CD8-positive, alpha-beta memory T cell (primary cell): ENCODE measurements at regions not wholly inside any gene's neighbourhood (a gene's known extent, or its start where the extent isn't known, plus 50 kb on each side); places are given as distances from the start of the nearest gene placed in this dataset.

Experiments used
- CTCF ChIA-PET: fragments of 350-600 bp; sonication (Branson Sonifier 250); formaldehyde crosslinking; loops from one replicate; lab custom pipeline; 2021; ENCODE audit warnings: antibody characterized with exemption; lab: Charles Lee
- POLR2A ChIA-PET: fragments of 350-600 bp; sonication (Branson Sonifier 250); formaldehyde crosslinking; loops from one replicate; lab custom pipeline; 2021; ENCODE audit warnings: antibody characterized with exemption; lab: Charles Lee
- DNase-seq, 5 donors: peaks; one replicate each; pipeline versions ENCODE4 v3.0.0 to v3.0.0-alpha.2; 2020 to 2022; ENCODE audit warnings: mixed read lengths in 1 of 5
- H3K27ac ChIP-seq: one replicate; pipeline ENCODE4 v1.7.0; 2013; ENCODE audit warnings: low read depth, mild to moderate bottlenecking, low read length, moderate library complexity
- H3K27me3 ChIP-seq: 2 replicates; pipeline ENCODE4 v1.7.0; 2013; ENCODE audit warnings: low read length, mild to moderate bottlenecking; ENCODE audit not compliant: insufficient read depth, poor library complexity, severe bottlenecking
- H3K36me3 ChIP-seq: 2 replicates; pipeline ENCODE4 v1.7.0; 2013; ENCODE audit warnings: mild to moderate bottlenecking, low read length, moderate library complexity; ENCODE audit not compliant: insufficient read depth
- H3K4me1 ChIP-seq: 2 replicates; pipeline ENCODE4 v1.7.0; 2013; ENCODE audit warnings: mild to moderate bottlenecking, low read length, moderate library complexity; ENCODE audit not compliant: insufficient read depth
- H3K4me3 ChIP-seq: 2 replicates; pipeline ENCODE4 v1.7.0; 2013; ENCODE audit warnings: mild to moderate bottlenecking, low read length
- H3K9me3 ChIP-seq: 2 replicates; pipeline ENCODE4 v1.7.0; 2013; ENCODE audit warnings: mild to moderate bottlenecking, low read length
- H3K27ac Mint-ChIP-seq, 8 donors: one replicate each; pipeline ENCODE4 v1.8.0; 2020 to 2021; ENCODE audit warnings: mixed read lengths in 8 of 8, mild to moderate bottlenecking in 6 of 8, inconsistent platforms in 3 of 8, moderate library complexity in 3 of 8
- H3K27me3 Mint-ChIP-seq, 2 donors: one replicate each; pipeline ENCODE4 v1.8.0; 2020 to 2021; ENCODE audit warnings: mixed read lengths in 2 of 2, mild to moderate bottlenecking in 1 of 2, moderate library complexity in 1 of 2
- H3K36me3 Mint-ChIP-seq, 3 donors: one replicate each; pipeline ENCODE4 v1.8.0; 2020 to 2021; ENCODE audit warnings: mixed read lengths in 3 of 3, inconsistent platforms in 1 of 3, mild to moderate bottlenecking in 1 of 3
- H3K4me1 Mint-ChIP-seq, 3 donors: one replicate each; pipeline ENCODE4 v1.8.0; 2020 to 2021; ENCODE audit warnings: mixed read lengths in 3 of 3, inconsistent platforms in 1 of 3, mild to moderate bottlenecking in 1 of 3
- H3K4me3 Mint-ChIP-seq, 7 donors: one replicate each; pipeline ENCODE4 v1.8.0; 2020 to 2021; ENCODE audit warnings: mixed read lengths in 7 of 7, mild to moderate bottlenecking in 6 of 7, moderate library complexity in 4 of 7, inconsistent platforms in 2 of 7
- H3K9me3 Mint-ChIP-seq, 5 donors: one replicate each; pipeline ENCODE4 v1.8.0; 2020 to 2022; ENCODE audit warnings: mixed read lengths in 5 of 5, mild to moderate bottlenecking in 3 of 5, moderate library complexity in 2 of 5, inconsistent platforms in 1 of 5

- Histone ChIP-seq H3K36me3 (no peaks in the 10 kb centered on the region), H3K9me3 (no peaks in the 10 kb centered on the region), H3K4me1 (no peaks in the 10 kb centered on the region), H3K27me3 (no peaks in the 10 kb centered on the region), H3K4me3 (no peak overlapping the region), H3K27ac (no peak overlapping the region)
- Mint-ChIP-seq H3K4me1 (no peaks in the 10 kb centered on the region), H3K9me3 (peaks cover 0 to 18% (median 3%) of the 10 kb centered on the region in 5 donors), H3K27ac (no peak overlapping the region), H3K4me3 (no peak overlapping the region), H3K27me3 (no peaks in the 10 kb centered on the region), H3K36me3 (no peaks in the 10 kb centered on the region)
- DNase-seq, result no peak
- POLR2A ChIA-PET, result no interaction called here
- CTCF ChIA-PET, result no interaction called here
Measured at GRCh38 chr5:89878140-89879132, 531.1 kb downstream of the CETN3 start.

- no peak overlapping the region for H3K27ac Mint-ChIP-seq
- no peaks in the 10 kb centered on the region for H3K27me3 Mint-ChIP-seq
- Histone ChIP-seq H3K27me3 (no peaks in the 10 kb centered on the region), H3K4me1 (no peaks in the 10 kb centered on the region), H3K9me3 (no peaks in the 10 kb centered on the region), H3K36me3 (no peaks in the 10 kb centered on the region), H3K4me3 (no peak overlapping the region), H3K27ac (no peak overlapping the region)
- no peaks in the 10 kb centered on the region for H3K36me3 Mint-ChIP-seq
- ChIA-PET CTCF (no interaction called here), POLR2A (no interaction called here)
- H3K4me3 Mint-ChIP-seq, result no peak overlapping the region
- no peaks in the 10 kb centered on the region for H3K4me1 Mint-ChIP-seq
- peaks cover 0 to 7% (median 0%) of the 10 kb centered on the region in 5 donors for H3K9me3 Mint-ChIP-seq
- DNase-seq, result no peak
Measured at GRCh38 chr5:89871906-89872305, 537.6 kb downstream of the CETN3 start.

- Histone ChIP-seq H3K4me1 (no peaks in the 10 kb centered on the region), H3K36me3 (no peaks in the 10 kb centered on the region), H3K27ac (no peak overlapping the region), H3K4me3 (no peak overlapping the region), H3K9me3 (no peaks in the 10 kb centered on the region), H3K27me3 (no peaks in the 10 kb centered on the region)
- POLR2A ChIA-PET, result no interaction called here
- Mint-ChIP-seq H3K4me3 (no peak overlapping the region), H3K36me3 (no peaks in the 10 kb centered on the region), H3K4me1 (no peaks in the 10 kb centered on the region), H3K27me3 (no peaks in the 10 kb centered on the region), H3K27ac (no peak overlapping the region), H3K9me3 (peaks cover 0 to 5% (median 0%) of the 10 kb centered on the region in 5 donors)
- no peak for DNase-seq
- CTCF ChIA-PET, result no interaction called here
Measured at GRCh38 chr5:89869346-89869745, 540.2 kb downstream of the CETN3 start.

GRCh38 chr5:89866410-89866809, 543.1 kb downstream of the CETN3 start:
- ChIA-PET CTCF (no interaction called here), POLR2A (no interaction called here)
- Histone ChIP-seq H3K36me3 (no peaks in the 10 kb centered on the region), H3K9me3 (no peaks in the 10 kb centered on the region), H3K4me1 (no peaks in the 10 kb centered on the region), H3K27me3 (no peaks in the 10 kb centered on the region), H3K4me3 (no peak overlapping the region), H3K27ac (no peak overlapping the region)
- H3K27ac Mint-ChIP-seq, result no peak overlapping the region
- no peak for DNase-seq
- no peaks in the 10 kb centered on the region for H3K27me3 Mint-ChIP-seq
- peaks cover 0 to 6% (median 2%) of the 10 kb centered on the region in 5 donors for H3K9me3 Mint-ChIP-seq
- no peaks in the 10 kb centered on the region for H3K4me1 Mint-ChIP-seq
- no peak overlapping the region for H3K4me3 Mint-ChIP-seq
- H3K36me3 Mint-ChIP-seq, result no peaks in the 10 kb centered on the region

- no peaks in the 10 kb centered on the region for H3K27me3 Mint-ChIP-seq
- POLR2A ChIA-PET, result no interaction called here
- no peaks in the 10 kb centered on the region for H3K36me3 Mint-ChIP-seq
Measured at GRCh38 chr5:89864941-89865340, 544.6 kb downstream of the CETN3 start.

GRCh38 chr5:89857790-89858189, 551.8 kb downstream of the CETN3 start:
- Mint-ChIP-seq H3K4me3 (no peak overlapping the region), H3K36me3 (no peaks in the 10 kb centered on the region), H3K27ac (no peak overlapping the region), H3K9me3 (peaks cover 0 to 14% (median 3%) of the 10 kb centered on the region in 5 donors), H3K4me1 (no peaks in the 10 kb centered on the region), H3K27me3 (no peaks in the 10 kb centered on the region)
- H3K4me1 ChIP-seq, result no peaks in the 10 kb centered on the region
- DNase-seq, result no peak
- no peaks in the 10 kb centered on the region for H3K36me3 ChIP-seq
- CTCF ChIA-PET, result no interaction called here
- H3K4me3 ChIP-seq, result no peak overlapping the region
- H3K27ac ChIP-seq, result no peak overlapping the region
- POLR2A ChIA-PET, result no interaction called here
- no peaks in the 10 kb centered on the region for H3K9me3 ChIP-seq
- no peaks in the 10 kb centered on the region for H3K27me3 ChIP-seq

More at GRCh38 chr5:89864941-89865340, 544.6 kb downstream of the CETN3 start:
- no peak overlapping the region for H3K27ac Mint-ChIP-seq
- H3K9me3 Mint-ChIP-seq, result peaks cover 0 to 9% (median 2%) of the 10 kb centered on the region in 5 donors
- CTCF ChIA-PET, result no interaction called here
- Histone ChIP-seq H3K4me1 (no peaks in the 10 kb centered on the region), H3K4me3 (no peak overlapping the region), H3K9me3 (no peaks in the 10 kb centered on the region), H3K27ac (no peak overlapping the region), H3K27me3 (no peaks in the 10 kb centered on the region), H3K36me3 (no peaks in the 10 kb centered on the region)
- no peak for DNase-seq
- H3K4me3 Mint-ChIP-seq, result no peak overlapping the region
- H3K4me1 Mint-ChIP-seq, result no peaks in the 10 kb centered on the region

- POLR2A ChIA-PET, result no interaction called here
- H3K36me3 ChIP-seq, result no peaks in the 10 kb centered on the region
- H3K4me3 ChIP-seq, result no peak overlapping the region
- no peak overlapping the region for H3K27ac ChIP-seq
- Mint-ChIP-seq H3K9me3 (peaks cover 0 to 18% (median 3%) of the 10 kb centered on the region in 5 donors), H3K27me3 (no peaks in the 10 kb centered on the region), H3K4me3 (no peak overlapping the region), H3K36me3 (no peaks in the 10 kb centered on the region), H3K4me1 (no peaks in the 10 kb centered on the region), H3K27ac (no peak overlapping the region)
- no peak for DNase-seq
- CTCF ChIA-PET, result no interaction called here
- no peaks in the 10 kb centered on the region for H3K4me1 ChIP-seq
- H3K9me3 ChIP-seq, result no peaks in the 10 kb centered on the region
- no peaks in the 10 kb centered on the region for H3K27me3 ChIP-seq
Measured at GRCh38 chr5:89855417-89855816, 554.1 kb downstream of the CETN3 start.

- no peak overlapping the region for H3K4me3 Mint-ChIP-seq
- Histone ChIP-seq H3K27me3 (no peaks in the 10 kb centered on the region), H3K9me3 (no peaks in the 10 kb centered on the region), H3K4me3 (no peak overlapping the region), H3K27ac (no peak overlapping the region), H3K36me3 (no peaks in the 10 kb centered on the region), H3K4me1 (no peaks in the 10 kb centered on the region)
- ChIA-PET CTCF (no interaction called here), POLR2A (no interaction called here)
- H3K9me3 Mint-ChIP-seq, result peaks cover 0 to 4% (median 2%) of the 10 kb centered on the region in 5 donors
- DNase-seq, result no peak
- no peaks in the 10 kb centered on the region for H3K27me3 Mint-ChIP-seq
- H3K27ac Mint-ChIP-seq, result no peak overlapping the region
- no peaks in the 10 kb centered on the region for H3K36me3 Mint-ChIP-seq
- H3K4me1 Mint-ChIP-seq, result no peaks in the 10 kb centered on the region
Measured at GRCh38 chr5:89851911-89852310, 557.6 kb downstream of the CETN3 start.
